IMR-90 (cell line): ENCODE measurements at regions not wholly inside any gene's neighbourhood (a gene's known extent, or its start where the extent isn't known, plus 50 kb on each side); places are given as distances from the start of the nearest gene placed in this dataset.

Source experiments
- ATAC-seq: fragments of 200-7000 bp; cut with Tn5 transposase; 2 replicates; pipeline ENCODE4 v1.9.1; 2020; ENCODE audit warnings: low read depth, mild to moderate bottlenecking, moderate library complexity
- BruUV-seq: library from RNA; stranded (reverse); fragments of 400-500 nt; replicated peaks from 2 replicates; lab custom pipeline; 2021; lab: Mats Ljungman, UMichigan
- CTCF ChIA-PET: fragments of 300-600 bp; formaldehyde crosslinking; extraction: SDS; loops from one replicate; lab custom pipeline; 2021; ENCODE audit warnings: antibody characterized with exemption; lab: Yijun Ruan, JAX
- POLR2A ChIA-PET: fragments of 300-600 bp; sonication (Branson Sonifier 250); formaldehyde crosslinking; loops from one replicate; lab custom pipeline; 2022; ENCODE audit warnings: antibody characterized with exemption; ENCODE audit not compliant: unreplicated experiment; lab: Charles Lee
- DNase-seq: peaks from one replicate; pipeline ENCODE4 v3.0.0; 2013
- H2AFZ ChIP-seq: replicated peaks from 2 replicates; pipeline ENCODE3; 2013; ENCODE audit warnings: low read length, mild to moderate bottlenecking; ENCODE audit not compliant: poor library complexity
- H2AK5ac ChIP-seq: 2 replicates; pipeline ENCODE4 v1.6.1; 2013; ENCODE audit warnings: low read depth, low read length, inconsistent platforms
- H2AK9ac ChIP-seq: replicated peaks from 2 replicates; pipeline ENCODE3; 2013; ENCODE audit warnings: mild to moderate bottlenecking, low read depth, low read length, moderate library complexity; ENCODE audit not compliant: poor library complexity
- H2BK120ac ChIP-seq: 2 replicates; pipeline ENCODE4 v1.6.1; 2013; ENCODE audit warnings: low read depth, low read length, inconsistent platforms
- H2BK15ac ChIP-seq: 3 replicates; pipeline ENCODE4 v1.6.1; 2013; ENCODE audit warnings: low read depth, low read length, inconsistent platforms
- H2BK20ac ChIP-seq: 2 replicates; pipeline ENCODE4 v1.6.1; 2013; ENCODE audit warnings: low read depth, mild to moderate bottlenecking, inconsistent platforms, low read length, moderate library complexity
- H2BK5ac ChIP-seq: 2 replicates; pipeline ENCODE4 v1.6.1; 2013; ENCODE audit warnings: mild to moderate bottlenecking, low read depth, low read length, inconsistent platforms; ENCODE audit not compliant: poor library complexity, severe bottlenecking
- H3K14ac ChIP-seq: replicated peaks from 2 replicates; pipeline ENCODE4 v1.6.1; 2013; ENCODE audit warnings: low read depth, low read length, inconsistent platforms
- H3K18ac ChIP-seq: 2 replicates; pipeline ENCODE4 v1.6.1; 2013; ENCODE audit warnings: low read depth, low read length, control low read depth
- H3K23ac ChIP-seq: 2 replicates; pipeline ENCODE4 v1.6.1; 2013; ENCODE audit warnings: low read depth, low read length, inconsistent platforms
- H3K27ac ChIP-seq: 2 replicates; pipeline ENCODE4 v1.5.1; 2013; ENCODE audit warnings: mild to moderate bottlenecking, control low read depth, low read length; ENCODE audit not compliant: insufficient read depth
- H3K27me3 ChIP-seq: 2 replicates; pipeline ENCODE4 v1.6.1; 2013; ENCODE audit warnings: low read length; ENCODE audit not compliant: control insufficient read depth, insufficient read depth
- H3K36me3 ChIP-seq: 2 replicates; pipeline ENCODE4 v1.6.1; 2013; ENCODE audit warnings: low read length, mixed read lengths; ENCODE audit not compliant: control insufficient read depth, insufficient read depth
- H3K4ac ChIP-seq: 2 replicates; pipeline ENCODE4 v1.6.1; 2013; ENCODE audit warnings: low read depth, low read length, inconsistent platforms
- H3K4me1 ChIP-seq: 2 replicates; pipeline ENCODE4 v1.6.1; 2013; ENCODE audit warnings: low read length, mixed read lengths; ENCODE audit not compliant: control insufficient read depth, insufficient read depth
- H3K4me2 ChIP-seq: 2 replicates; pipeline ENCODE4 v1.6.1; 2013; ENCODE audit warnings: low read depth, mild to moderate bottlenecking, control low read depth, low read length, moderate library complexity
- H3K4me3 ChIP-seq: 2 replicates; pipeline ENCODE4 v1.5.1; 2013; ENCODE audit warnings: low read depth, mild to moderate bottlenecking, control low read depth, low read length, moderate library complexity; ENCODE audit not compliant: insufficient read depth
- H3K56ac ChIP-seq: 2 replicates; pipeline ENCODE4 v1.6.1; 2013; ENCODE audit warnings: low read length, inconsistent platforms; ENCODE audit not compliant: insufficient read depth; ENCODE audit errors: extremely low read depth
- H3K79me1 ChIP-seq, 2 experiments: 2 replicates each; pipeline ENCODE4 v1.6.1; 2013; ENCODE audit warnings: low read length in 2 of 2, inconsistent platforms in 1 of 2, low read depth in 1 of 2
- H3K9ac ChIP-seq: 2 replicates; pipeline ENCODE4 v1.6.1; 2013; ENCODE audit warnings: low read depth, low read length, control low read depth
- H3K9me1 ChIP-seq: 2 replicates; pipeline ENCODE4 v1.6.1; 2013; ENCODE audit warnings: low read length, inconsistent platforms; ENCODE audit not compliant: insufficient read depth
- H3K9me3 ChIP-seq: 2 replicates; pipeline ENCODE4 v1.6.1; 2013; ENCODE audit warnings: low read length; ENCODE audit not compliant: control insufficient read depth, insufficient read depth
- H4K20me1 ChIP-seq: 2 replicates; pipeline ENCODE4 v1.6.1; 2013; ENCODE audit warnings: low read length, inconsistent platforms; ENCODE audit not compliant: insufficient read depth
- H4K5ac ChIP-seq: 2 replicates; pipeline ENCODE4 v1.6.1; 2013; ENCODE audit warnings: mild to moderate bottlenecking, low read depth, low read length, control low read depth
- H4K8ac ChIP-seq, 2 experiments: 2 replicates each; pipeline ENCODE4 v1.6.1; 2013; ENCODE audit warnings: low read depth in 2 of 2, low read length in 2 of 2, control low read depth in 1 of 2, inconsistent platforms in 1 of 2
- H4K91ac ChIP-seq: 2 replicates; pipeline ENCODE4 v1.6.1; 2013; ENCODE audit warnings: low read depth, low read length, inconsistent platforms; ENCODE audit not compliant: insufficient read depth
- CEBPB ChIP-seq: IDR thresholded peaks from 2 replicates; pipeline ENCODE4 v1.6.1; 2012; ENCODE audit warnings: low read depth, low read length, improper control_type of control experiment
- MAZ ChIP-seq: IDR thresholded peaks from 2 replicates; pipeline ENCODE4 v1.6.1; 2012; ENCODE audit warnings: low read depth, mild to moderate bottlenecking, low read length, improper control_type of control experiment, moderate library complexity, borderline replicate concordance
- RAD21 ChIP-seq: IDR thresholded peaks from 2 replicates; pipeline ENCODE4 v1.6.1; 2012; ENCODE audit warnings: low read length, improper control_type of control experiment
- WGBS, 2 experiments: methylation state at CpG; one replicate each; pipeline versions ENCODE4 v1.1.5 to v1.1.7; 2013; ENCODE audit warnings: missing lambda C conversion rate in 2 of 2; ENCODE audit not compliant: insufficient read length in 1 of 2; ENCODE audit errors: extremely low coverage in 2 of 2; 5-methylcytosine and 5-hydroxymethylcytosine counted together
- dilution Hi-C: fragments of 300-500 bp; cut with HindIII; formaldehyde crosslinking; loops from one replicate; pipeline ENCODE4 v1.14.3; 2018; ENCODE audit warnings: low sequenced_read_pairs; ENCODE audit not compliant: unreplicated experiment
- in situ Hi-C: fragments of 300-500 bp; cut with MboI; formaldehyde crosslinking; loops from 3 replicates; pipeline ENCODE4 v1.14.3; 2019; ENCODE audit warnings: low sequenced_read_pairs, inconsistent platforms, mixed read lengths
- intact Hi-C: fragments of 100-400 bp; cut with micrococcal nuclease; formaldehyde crosslinking; loops from 2 replicates; pipeline ENCODE4 v1.10.0; 2022

- H3K14ac ChIP-seq: no peak overlapping the region
- no peak overlapping the region for H3K9ac ChIP-seq
- dilution Hi-C loops (no loop called here), intact Hi-C loops (no loop called here), in situ Hi-C loops (no loop called here)
- no peaks in the 10 kb centered on the region for H4K20me1 ChIP-seq
- H3K36me3 ChIP-seq: no peaks in the 10 kb centered on the region
- no TSS peak for BruUV-seq
- H3K4me2 ChIP-seq: no peak overlapping the region
- no peak overlapping the region for H3K18ac ChIP-seq
- H4K8ac ChIP-seq: no peak overlapping the region
- ChIA-PET POLR2A (no interaction called here), CTCF (no interaction called here)
- H2BK5ac ChIP-seq: no peak overlapping the region
- H3K4ac ChIP-seq: no peak overlapping the region
- H3K79me1 ChIP-seq: no peaks in the 10 kb centered on the region
- H3K4me3 ChIP-seq: no peak overlapping the region
- no peaks in the 10 kb centered on the region for H3K4me1 ChIP-seq
- H2AK9ac ChIP-seq: no peak overlapping the region
- H2BK20ac ChIP-seq: no peak overlapping the region
- H3K27ac ChIP-seq: no peak overlapping the region
- 100% methylated on average over 1 of the region's 3 CpGs; no CpG with 5 or more reads in 1 of the 2 experiments for WGBS, 2 experiments
- H2AK5ac ChIP-seq: no peak overlapping the region
- H3K23ac ChIP-seq: no peak overlapping the region
- DNase-seq (no peak), ATAC-seq (no peak)
- H2AFZ ChIP-seq: no peak overlapping the region
- H3K9me1 ChIP-seq: no peaks in the 10 kb centered on the region
- no peak for TF ChIP-seq RAD21
- no peak for TF ChIP-seq MAZ
- no peak for TF ChIP-seq CEBPB
- H3K27me3 ChIP-seq: no peaks in the 10 kb centered on the region
- no peak overlapping the region for H2BK15ac ChIP-seq
- no peaks in the 10 kb centered on the region for H3K9me3 ChIP-seq
- H4K91ac ChIP-seq: no peak overlapping the region
- no peak overlapping the region for H2BK120ac ChIP-seq
- no peak overlapping the region for H3K56ac ChIP-seq
- H4K5ac ChIP-seq: no peak overlapping the region
Observed at GRCh38 chr15:98402486-98402885, 245.9 kb upstream of the IGF1R start.
